GM23338 (cell line): ENCODE measurements at regions not wholly inside any gene's neighbourhood (a gene's known extent, or its start where the extent isn't known, plus 50 kb on each side); places are given as distances from the start of the nearest gene placed in this dataset.

Experiments used
- ATAC-seq: fragments of 200-7000 bp; cut with Tn5 transposase; 3 replicates; pipeline ENCODE4 v1.9.1; 2020
- DNase-seq: peaks from one replicate; pipeline ENCODE4 v3.0.0-alpha.2; 2015; ENCODE audit warnings: low spot score
- H2AFZ ChIP-seq: fragments of 200-600 bp; sonication (generic); 2 replicates; pipeline ENCODE4 v1.8.0; 2016; ENCODE audit warnings: antibody characterized with exemption, mild to moderate bottlenecking, moderate library complexity
- H3F3A ChIP-seq: fragments of 200-600 bp; sonication (generic); replicated peaks from 2 replicates; pipeline ENCODE4 v1.8.0; 2017; ENCODE audit warnings: antibody characterized with exemption, mixed run types, low read depth
- H3K27ac ChIP-seq: fragments of 200-600 bp; sonication (generic); 2 replicates; pipeline ENCODE4 v1.6.1; 2016; ENCODE audit warnings: low read depth
- H3K27me3 ChIP-seq: fragments of 200-600 bp; sonication (generic); 2 replicates; pipeline ENCODE4 v1.8.0; 2016; ENCODE audit warnings: mild to moderate bottlenecking, mixed run types, moderate library complexity; ENCODE audit not compliant: insufficient read depth
- H3K36me3 ChIP-seq: fragments of 200-600 bp; sonication (generic); 2 replicates; pipeline ENCODE4 v1.8.0; 2016; ENCODE audit warnings: mild to moderate bottlenecking; ENCODE audit not compliant: insufficient read depth
- H3K4me1 ChIP-seq: fragments of 200-600 bp; sonication (generic); 2 replicates; pipeline ENCODE4 v1.8.0; 2016; ENCODE audit warnings: mild to moderate bottlenecking, moderate library complexity; ENCODE audit not compliant: insufficient read depth
- H3K4me2 ChIP-seq: fragments of 200-600 bp; sonication (generic); 2 replicates; pipeline ENCODE4 v1.7.1; 2017; ENCODE audit warnings: mixed run types
- H3K4me3 ChIP-seq: fragments of 200-600 bp; sonication (generic); 2 replicates; pipeline ENCODE4 v1.6.1; 2016; ENCODE audit warnings: mixed run types
- H3K79me2 ChIP-seq: fragments of 200-600 bp; sonication (generic); replicated peaks from 2 replicates; pipeline ENCODE4 v1.8.0; 2017; ENCODE audit warnings: mild to moderate bottlenecking; ENCODE audit not compliant: insufficient read depth
- H3K9me2 ChIP-seq: fragments of 200-600 bp; sonication (generic); 2 replicates; pipeline ENCODE4 v1.8.0; 2017; ENCODE audit not compliant: insufficient read depth
- H4K20me1 ChIP-seq: fragments of 200-600 bp; sonication (generic); replicated peaks from 2 replicates; pipeline ENCODE4 v1.8.0; 2017; ENCODE audit warnings: mild to moderate bottlenecking; ENCODE audit not compliant: insufficient read depth
- H3K27ac Mint-ChIP-seq: 2 replicates; pipeline ENCODE4 v1.8.0; 2020; ENCODE audit warnings: inconsistent platforms, mild to moderate bottlenecking, moderate library complexity, mixed read lengths
- H3K27me3 Mint-ChIP-seq: 3 replicates; pipeline ENCODE4 v1.8.0; 2022; ENCODE audit warnings: low read depth, mild to moderate bottlenecking, moderate library complexity, mixed read lengths, inconsistent platforms; ENCODE audit not compliant: insufficient read depth, poor library complexity
- H3K36me3 Mint-ChIP-seq: 3 replicates; pipeline ENCODE4 v1.8.0; 2021; ENCODE audit warnings: low read depth, mild to moderate bottlenecking, inconsistent platforms, moderate library complexity, mixed read lengths
- H3K4me1 Mint-ChIP-seq: 3 replicates; pipeline ENCODE4 v1.8.0; 2020; ENCODE audit warnings: mild to moderate bottlenecking, inconsistent platforms, mixed read lengths
- H3K4me3 Mint-ChIP-seq: 3 replicates; pipeline ENCODE4 v1.8.0; 2021; ENCODE audit warnings: moderate library complexity, mild to moderate bottlenecking, inconsistent platforms, mixed read lengths
- H3K9me3 Mint-ChIP-seq: 3 replicates; pipeline ENCODE4 v1.8.0; 2020; ENCODE audit warnings: moderate library complexity, mild to moderate bottlenecking, inconsistent platforms, mixed read lengths
- CREB1 ChIP-seq: fragments of 250-450 bp; sonication (Bioruptor Pico); IDR thresholded peaks from 2 replicates; pipeline ENCODE4 v1.5.0; 2020; ENCODE audit warnings: low read depth, mild to moderate bottlenecking, moderate library complexity
- EZH2 ChIP-seq: fragments of 200-600 bp; sonication (generic); IDR thresholded peaks from one replicate; pipeline ENCODE4 v1.8.0; 2017; ENCODE audit warnings: antibody characterized with exemption, mild to moderate bottlenecking, low read depth; ENCODE audit not compliant: unreplicated experiment
- EZH2phosphoT487 ChIP-seq: fragments of 200-600 bp; sonication (generic); IDR thresholded peaks from one replicate; pipeline ENCODE4 v1.8.1; 2018; ENCODE audit warnings: antibody characterized with exemption; ENCODE audit not compliant: unreplicated experiment
- JUNB ChIP-seq: IDR thresholded peaks from one replicate; pipeline ENCODE4 v1.6.1; 2016; ENCODE audit warnings: antibody characterized with exemption; ENCODE audit not compliant: unreplicated experiment
- NANOG ChIP-seq: IDR thresholded peaks from 2 replicates; pipeline ENCODE4 v1.6.1; 2016; ENCODE audit warnings: antibody characterized with exemption, borderline replicate concordance
- POLR2AphosphoS5 ChIP-seq: IDR thresholded peaks from 2 replicates; pipeline ENCODE4 v1.6.1; 2016; ENCODE audit warnings: antibody characterized with exemption, low read depth
- STAT1 ChIP-seq: IDR thresholded peaks from one replicate; pipeline ENCODE4 v1.6.1; 2016; ENCODE audit warnings: antibody characterized with exemption; ENCODE audit not compliant: unreplicated experiment
- ZNF114 ChIP-seq: fragments of 250-450 bp; sonication (Bioruptor Pico); IDR thresholded peaks from 2 replicates; pipeline ENCODE4 v1.5.0; 2020; ENCODE audit warnings: mild to moderate bottlenecking, moderate library complexity
- ZNF331 ChIP-seq: fragments of 250-450 bp; sonication (Bioruptor Pico); IDR thresholded peaks from 2 replicates; pipeline ENCODE4 v1.5.0; 2020; ENCODE audit warnings: low read depth, mild to moderate bottlenecking, moderate library complexity
- TF ChIP-seq, protein P1 (sequence below): IDR thresholded peaks from one replicate; pipeline ENCODE4 v1.6.1; 2018; ENCODE audit warnings: antibody characterized with exemption; ENCODE audit not compliant: unreplicated experiment
- TF ChIP-seq, protein P2 (sequence below), 2 experiments: fragments of 200-600 bp in 1 of 2; sonication (generic) in 1 of 2; conservative IDR thresholded peaks; 2 replicates each; pipeline versions ENCODE4 v1.5.1 to v1.6.1; 2016 to 2017; ENCODE audit warnings: antibody characterized with exemption in 2 of 2, low read depth in 2 of 2, mild to moderate bottlenecking in 2 of 2, moderate library complexity in 1 of 2
- TF ChIP-seq, protein P3 (sequence below): fragments of 250-450 bp; sonication (Bioruptor Pico); IDR thresholded peaks from 2 replicates; pipeline ENCODE4 v1.5.0; 2020; ENCODE audit warnings: mild to moderate bottlenecking, moderate library complexity
- TF ChIP-seq, protein P4 (sequence below): IDR thresholded peaks from 2 replicates; pipeline ENCODE4 v1.6.1; 2016; ENCODE audit warnings: antibody characterized with exemption

DNA sequence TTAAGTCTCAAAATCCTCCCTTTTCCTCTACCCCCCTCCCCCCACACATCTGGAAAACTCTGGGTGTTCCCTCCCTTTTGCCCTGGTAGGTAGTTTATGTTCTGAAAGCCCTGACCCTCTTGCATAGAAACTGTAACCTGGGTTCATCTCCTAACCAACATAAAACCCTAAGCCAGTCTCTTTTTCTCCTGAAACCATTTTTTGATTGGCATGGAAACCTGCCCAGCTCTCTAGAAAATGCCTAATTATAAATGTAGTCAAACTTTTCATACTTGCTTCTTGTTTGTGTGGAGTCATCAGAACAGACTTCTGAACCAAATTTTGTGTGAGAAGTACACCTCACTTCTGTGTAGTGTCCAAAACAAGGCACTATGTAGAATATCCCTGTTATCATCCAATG, 1264.4 kb downstream of the SI start:
- Histone ChIP-seq H3K79me2 (no peaks in the 10 kb centered on the region), H3K27me3 (no peaks in the 10 kb centered on the region), H3K4me2 (no peak overlapping the region), H3K4me1 (no peaks in the 10 kb centered on the region), H3F3A (no peaks in the 10 kb centered on the region), H3K4me3 (no peak overlapping the region), H3K27ac (no peak overlapping the region), H3K9me2 (no peaks in the 10 kb centered on the region), H3K36me3 (no peaks in the 10 kb centered on the region), H2AFZ (peak overlapping the region; percentile 21; the same call in 1 of the 2 replicates), H4K20me1 (no peaks in the 10 kb centered on the region)
- TF ChIP-seq CREB1, result no peak
- TF ChIP-seq, protein P1, sequence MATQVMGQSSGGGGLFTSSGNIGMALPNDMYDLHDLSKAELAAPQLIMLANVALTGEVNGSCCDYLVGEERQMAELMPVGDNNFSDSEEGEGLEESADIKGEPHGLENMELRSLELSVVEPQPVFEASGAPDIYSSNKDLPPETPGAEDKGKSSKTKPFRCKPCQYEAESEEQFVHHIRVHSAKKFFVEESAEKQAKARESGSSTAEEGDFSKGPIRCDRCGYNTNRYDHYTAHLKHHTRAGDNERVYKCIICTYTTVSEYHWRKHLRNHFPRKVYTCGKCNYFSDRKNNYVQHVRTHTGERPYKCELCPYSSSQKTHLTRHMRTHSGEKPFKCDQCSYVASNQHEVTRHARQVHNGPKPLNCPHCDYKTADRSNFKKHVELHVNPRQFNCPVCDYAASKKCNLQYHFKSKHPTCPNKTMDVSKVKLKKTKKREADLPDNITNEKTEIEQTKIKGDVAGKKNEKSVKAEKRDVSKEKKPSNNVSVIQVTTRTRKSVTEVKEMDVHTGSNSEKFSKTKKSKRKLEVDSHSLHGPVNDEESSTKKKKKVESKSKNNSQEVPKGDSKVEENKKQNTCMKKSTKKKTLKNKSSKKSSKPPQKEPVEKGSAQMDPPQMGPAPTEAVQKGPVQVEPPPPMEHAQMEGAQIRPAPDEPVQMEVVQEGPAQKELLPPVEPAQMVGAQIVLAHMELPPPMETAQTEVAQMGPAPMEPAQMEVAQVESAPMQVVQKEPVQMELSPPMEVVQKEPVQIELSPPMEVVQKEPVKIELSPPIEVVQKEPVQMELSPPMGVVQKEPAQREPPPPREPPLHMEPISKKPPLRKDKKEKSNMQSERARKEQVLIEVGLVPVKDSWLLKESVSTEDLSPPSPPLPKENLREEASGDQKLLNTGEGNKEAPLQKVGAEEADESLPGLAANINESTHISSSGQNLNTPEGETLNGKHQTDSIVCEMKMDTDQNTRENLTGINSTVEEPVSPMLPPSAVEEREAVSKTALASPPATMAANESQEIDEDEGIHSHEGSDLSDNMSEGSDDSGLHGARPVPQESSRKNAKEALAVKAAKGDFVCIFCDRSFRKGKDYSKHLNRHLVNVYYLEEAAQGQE, result no peak
- TF ChIP-seq EZH2phosphoT487, result no peak
- TF ChIP-seq, protein P2, sequence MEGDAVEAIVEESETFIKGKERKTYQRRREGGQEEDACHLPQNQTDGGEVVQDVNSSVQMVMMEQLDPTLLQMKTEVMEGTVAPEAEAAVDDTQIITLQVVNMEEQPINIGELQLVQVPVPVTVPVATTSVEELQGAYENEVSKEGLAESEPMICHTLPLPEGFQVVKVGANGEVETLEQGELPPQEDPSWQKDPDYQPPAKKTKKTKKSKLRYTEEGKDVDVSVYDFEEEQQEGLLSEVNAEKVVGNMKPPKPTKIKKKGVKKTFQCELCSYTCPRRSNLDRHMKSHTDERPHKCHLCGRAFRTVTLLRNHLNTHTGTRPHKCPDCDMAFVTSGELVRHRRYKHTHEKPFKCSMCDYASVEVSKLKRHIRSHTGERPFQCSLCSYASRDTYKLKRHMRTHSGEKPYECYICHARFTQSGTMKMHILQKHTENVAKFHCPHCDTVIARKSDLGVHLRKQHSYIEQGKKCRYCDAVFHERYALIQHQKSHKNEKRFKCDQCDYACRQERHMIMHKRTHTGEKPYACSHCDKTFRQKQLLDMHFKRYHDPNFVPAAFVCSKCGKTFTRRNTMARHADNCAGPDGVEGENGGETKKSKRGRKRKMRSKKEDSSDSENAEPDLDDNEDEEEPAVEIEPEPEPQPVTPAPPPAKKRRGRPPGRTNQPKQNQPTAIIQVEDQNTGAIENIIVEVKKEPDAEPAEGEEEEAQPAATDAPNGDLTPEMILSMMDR (conservative IDR thresholded peaks at IDR 0.05; ENCODE audit: low read depth in 2 of 2), result no peak
- no peak for TF ChIP-seq ZNF331 (CRISPR knock-in tag)
- TF ChIP-seq, protein P3, sequence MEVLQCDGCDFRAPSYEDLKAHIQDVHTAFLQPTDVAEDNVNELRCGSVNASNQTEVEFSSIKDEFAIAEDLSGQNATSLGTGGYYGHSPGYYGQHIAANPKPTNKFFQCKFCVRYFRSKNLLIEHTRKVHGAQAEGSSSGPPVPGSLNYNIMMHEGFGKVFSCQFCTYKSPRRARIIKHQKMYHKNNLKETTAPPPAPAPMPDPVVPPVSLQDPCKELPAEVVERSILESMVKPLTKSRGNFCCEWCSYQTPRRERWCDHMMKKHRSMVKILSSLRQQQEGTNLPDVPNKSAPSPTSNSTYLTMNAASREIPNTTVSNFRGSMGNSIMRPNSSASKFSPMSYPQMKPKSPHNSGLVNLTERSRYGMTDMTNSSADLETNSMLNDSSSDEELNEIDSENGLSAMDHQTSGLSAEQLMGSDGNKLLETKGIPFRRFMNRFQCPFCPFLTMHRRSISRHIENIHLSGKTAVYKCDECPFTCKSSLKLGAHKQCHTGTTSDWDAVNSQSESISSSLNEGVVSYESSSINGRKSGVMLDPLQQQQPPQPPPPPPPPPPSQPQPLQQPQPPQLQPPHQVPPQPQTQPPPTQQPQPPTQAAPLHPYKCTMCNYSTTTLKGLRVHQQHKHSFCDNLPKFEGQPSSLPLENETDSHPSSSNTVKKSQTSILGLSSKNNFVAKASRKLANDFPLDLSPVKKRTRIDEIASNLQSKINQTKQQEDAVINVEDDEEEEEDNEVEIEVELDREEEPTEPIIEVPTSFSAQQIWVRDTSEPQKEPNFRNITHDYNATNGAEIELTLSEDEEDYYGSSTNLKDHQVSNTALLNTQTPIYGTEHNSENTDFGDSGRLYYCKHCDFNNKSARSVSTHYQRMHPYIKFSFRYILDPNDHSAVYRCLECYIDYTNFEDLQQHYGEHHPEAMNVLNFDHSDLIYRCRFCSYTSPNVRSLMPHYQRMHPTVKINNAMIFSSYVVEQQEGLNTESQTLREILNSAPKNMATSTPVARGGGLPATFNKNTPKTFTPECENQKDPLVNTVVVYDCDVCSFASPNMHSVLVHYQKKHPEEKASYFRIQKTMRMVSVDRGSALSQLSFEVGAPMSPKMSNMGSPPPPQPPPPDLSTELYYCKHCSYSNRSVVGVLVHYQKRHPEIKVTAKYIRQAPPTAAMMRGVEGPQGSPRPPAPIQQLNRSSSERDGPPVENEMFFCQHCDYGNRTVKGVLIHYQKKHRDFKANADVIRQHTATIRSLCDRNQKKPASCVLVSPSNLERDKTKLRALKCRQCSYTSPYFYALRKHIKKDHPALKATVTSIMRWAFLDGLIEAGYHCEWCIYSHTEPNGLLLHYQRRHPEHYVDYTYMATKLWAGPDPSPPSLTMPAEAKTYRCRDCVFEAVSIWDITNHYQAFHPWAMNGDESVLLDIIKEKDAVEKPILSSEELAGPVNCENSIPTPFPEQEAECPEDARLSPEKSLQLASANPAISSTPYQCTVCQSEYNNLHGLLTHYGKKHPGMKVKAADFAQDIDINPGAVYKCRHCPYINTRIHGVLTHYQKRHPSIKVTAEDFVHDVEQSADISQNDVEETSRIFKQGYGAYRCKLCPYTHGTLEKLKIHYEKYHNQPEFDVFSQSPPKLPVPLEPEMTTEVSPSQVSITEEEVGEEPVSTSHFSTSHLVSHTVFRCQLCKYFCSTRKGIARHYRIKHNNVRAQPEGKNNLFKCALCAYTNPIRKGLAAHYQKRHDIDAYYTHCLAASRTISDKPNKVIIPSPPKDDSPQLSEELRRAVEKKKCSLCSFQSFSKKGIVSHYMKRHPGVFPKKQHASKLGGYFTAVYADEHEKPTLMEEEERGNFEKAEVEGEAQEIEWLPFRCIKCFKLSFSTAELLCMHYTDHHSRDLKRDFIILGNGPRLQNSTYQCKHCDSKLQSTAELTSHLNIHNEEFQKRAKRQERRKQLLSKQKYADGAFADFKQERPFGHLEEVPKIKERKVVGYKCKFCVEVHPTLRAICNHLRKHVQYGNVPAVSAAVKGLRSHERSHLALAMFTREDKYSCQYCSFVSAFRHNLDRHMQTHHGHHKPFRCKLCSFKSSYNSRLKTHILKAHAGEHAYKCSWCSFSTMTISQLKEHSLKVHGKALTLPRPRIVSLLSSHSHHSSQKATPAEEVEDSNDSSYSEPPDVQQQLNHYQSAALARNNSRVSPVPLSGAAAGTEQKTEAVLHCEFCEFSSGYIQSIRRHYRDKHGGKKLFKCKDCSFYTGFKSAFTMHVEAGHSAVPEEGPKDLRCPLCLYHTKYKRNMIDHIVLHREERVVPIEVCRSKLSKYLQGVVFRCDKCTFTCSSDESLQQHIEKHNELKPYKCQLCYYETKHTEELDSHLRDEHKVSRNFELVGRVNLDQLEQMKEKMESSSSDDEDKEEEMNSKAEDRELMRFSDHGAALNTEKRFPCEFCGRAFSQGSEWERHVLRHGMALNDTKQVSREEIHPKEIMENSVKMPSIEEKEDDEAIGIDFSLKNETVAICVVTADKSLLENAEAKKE (CRISPR knock-in tag), result no peak
- no peak for TF ChIP-seq POLR2AphosphoS5
- TF ChIP-seq NANOG, result no peak
- no peak for TF ChIP-seq EZH2
- TF ChIP-seq, protein P4, sequence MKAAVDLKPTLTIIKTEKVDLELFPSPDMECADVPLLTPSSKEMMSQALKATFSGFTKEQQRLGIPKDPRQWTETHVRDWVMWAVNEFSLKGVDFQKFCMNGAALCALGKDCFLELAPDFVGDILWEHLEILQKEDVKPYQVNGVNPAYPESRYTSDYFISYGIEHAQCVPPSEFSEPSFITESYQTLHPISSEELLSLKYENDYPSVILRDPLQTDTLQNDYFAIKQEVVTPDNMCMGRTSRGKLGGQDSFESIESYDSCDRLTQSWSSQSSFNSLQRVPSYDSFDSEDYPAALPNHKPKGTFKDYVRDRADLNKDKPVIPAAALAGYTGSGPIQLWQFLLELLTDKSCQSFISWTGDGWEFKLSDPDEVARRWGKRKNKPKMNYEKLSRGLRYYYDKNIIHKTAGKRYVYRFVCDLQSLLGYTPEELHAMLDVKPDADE, result no peak
- TF ChIP-seq STAT1, result no peak
- no peak for TF ChIP-seq JUNB
- no peak for TF ChIP-seq ZNF114 (CRISPR knock-in tag)
- DNase-seq (no peak), ATAC-seq (no peak)
- Mint-ChIP-seq H3K27ac (no peak overlapping the region), H3K27me3 (no peaks in the 10 kb centered on the region), H3K36me3 (peaks cover 4% of the 10 kb centered on the region; the same call in 2 of the 3 replicates), H3K4me1 (peaks cover 3% of the 10 kb centered on the region; the same call in 2 of the 3 replicates), H3K9me3 (peaks cover 8% of the 10 kb centered on the region; the same call in 2 of the 3 replicates), H3K4me3 (no peak overlapping the region)
